H4 (cell line): ENCODE measurements at regions not wholly inside any gene's neighbourhood (a gene's known extent, or its start where the extent isn't known, plus 50 kb on each side); places are given as distances from the start of the nearest gene placed in this dataset.
"Not testable (repeated sequence)": the region's sequence is repeated elsewhere in the genome, so short reads cannot be mapped to it uniquely, and the experiment has no call there.

ENCODE experiments used
- DNase-seq: peaks from one replicate; pipeline ENCODE4 v3.0.0-alpha.2; 2015; ENCODE audit warnings: low spot score

DNA sequence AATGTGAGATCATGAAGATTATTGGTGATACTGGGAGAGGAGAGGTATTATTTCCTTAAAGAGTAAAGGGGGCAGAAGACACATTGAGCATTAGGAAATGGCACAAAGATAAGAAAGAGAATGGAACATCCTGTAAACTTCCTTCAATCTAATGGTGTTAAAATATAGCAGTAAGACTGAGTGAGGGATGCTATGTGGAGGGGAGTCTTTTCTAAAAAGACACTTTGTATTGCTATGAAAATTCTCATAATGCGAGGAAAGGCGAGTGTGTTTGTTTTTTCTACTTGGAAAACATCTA is 405.2 kb downstream of the ARL4A start:
- no peak for DNase-seq

GRCh38 chr7:13093160-13093559 is 405.7 kb downstream of the ARL4A start:
- no peak for DNase-seq

- DNase-seq = no peak
These were observed 410.1 kb downstream of the ARL4A start for GRCh38 chr7:13097499-13097898.

DNA sequence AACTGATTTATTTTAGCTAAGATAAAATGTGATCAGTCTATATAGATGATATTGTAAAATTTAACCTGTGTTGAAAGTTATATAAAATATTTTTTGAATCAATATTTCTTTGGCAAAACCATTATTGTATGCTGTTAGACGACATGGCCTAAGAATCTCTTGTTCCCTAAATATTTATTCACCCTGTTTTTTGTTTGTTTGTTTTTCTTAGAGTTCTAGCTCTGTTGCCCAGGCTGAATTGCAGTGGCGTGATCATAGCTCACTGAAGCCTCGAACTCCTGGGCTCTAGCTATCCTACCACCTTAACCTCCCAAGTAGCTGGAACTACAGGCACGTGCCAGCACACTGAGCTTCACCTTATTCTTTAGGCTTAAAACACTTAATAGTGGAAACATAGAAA is 410.7 kb downstream of the ARL4A start:
- DNase-seq = no peak

GRCh38 chr7:13099154-13099795 is 411.8 kb downstream of the ARL4A start:
- peak; percentile 50 for DNase-seq

GRCh38 chr7:13104128-13104527 is 416.7 kb downstream of the ARL4A start:
- peak; percentile 31 for DNase-seq

GRCh38 chr7:13105209-13105608 is 417.8 kb downstream of the ARL4A start:
- DNase-seq = no peak

DNA sequence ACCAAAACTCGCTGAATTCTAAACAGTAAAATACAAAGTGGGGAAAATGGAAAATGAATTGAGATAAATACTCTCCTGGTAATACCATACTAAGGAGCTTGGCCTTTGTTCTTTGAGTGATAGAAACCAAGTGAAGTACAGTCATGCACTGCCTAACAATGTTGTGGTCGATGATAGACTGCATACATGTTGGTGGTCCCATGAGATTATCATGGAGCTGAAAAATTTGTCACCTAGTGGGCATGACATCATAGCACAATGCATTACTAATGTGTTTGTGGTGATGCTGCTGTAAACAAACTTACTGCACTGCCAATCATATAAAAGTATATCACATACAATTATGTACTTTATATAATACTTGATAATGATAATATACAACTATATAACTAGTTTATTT is 419.1 kb downstream of the ARL4A start:
- DNase-seq = no peak

- no peak for DNase-seq
These were observed 419.9 kb downstream of the ARL4A start for GRCh38 chr7:13107291-13107690.

DNA sequence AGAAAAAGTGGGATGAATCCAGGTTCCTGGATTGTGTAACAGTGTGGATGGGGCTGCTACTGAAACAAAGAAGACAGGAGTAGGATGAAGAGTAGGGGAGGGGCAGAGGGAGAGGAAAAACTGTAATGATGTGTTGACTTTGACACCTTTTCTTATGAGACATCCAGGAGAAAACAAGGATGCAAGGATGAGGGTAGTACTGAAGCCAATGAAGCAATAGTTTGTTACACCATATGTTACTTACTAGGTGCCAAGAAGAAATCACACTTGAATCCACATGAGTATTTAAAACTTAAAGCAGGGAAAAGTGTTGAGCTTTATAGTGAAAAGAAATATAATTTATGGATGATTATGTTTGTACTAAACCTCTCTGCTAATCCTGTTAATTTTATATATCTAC is 420.6 kb downstream of the ARL4A start:
- no peak for DNase-seq

DNA sequence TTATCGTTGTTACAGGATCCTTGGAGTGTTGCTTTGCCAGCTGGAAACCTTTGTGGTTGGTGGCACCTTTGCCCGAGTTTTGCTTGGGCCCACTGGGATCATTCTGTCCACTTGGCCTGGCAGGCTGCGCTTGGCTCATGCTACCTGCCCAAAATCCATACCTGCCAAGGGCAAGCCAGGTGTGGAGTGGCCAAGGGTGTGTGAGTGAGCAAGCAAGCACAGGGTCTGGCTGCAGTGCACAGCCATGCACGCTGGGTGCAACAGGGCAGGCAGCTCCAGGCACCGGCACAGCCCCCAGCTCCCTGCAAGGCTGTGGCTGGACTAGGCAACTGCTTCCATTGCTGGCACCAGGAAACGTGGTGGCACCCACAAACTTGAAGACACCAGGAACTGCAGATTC is 421.8 kb downstream of the ARL4A start:
- no peak for DNase-seq

GRCh38 chr7:13110107-13110506 is 422.7 kb downstream of the ARL4A start:
- no peak for DNase-seq

GRCh38 chr7:13111230-13111629 is 423.8 kb downstream of the ARL4A start:
- no peak for DNase-seq

DNA sequence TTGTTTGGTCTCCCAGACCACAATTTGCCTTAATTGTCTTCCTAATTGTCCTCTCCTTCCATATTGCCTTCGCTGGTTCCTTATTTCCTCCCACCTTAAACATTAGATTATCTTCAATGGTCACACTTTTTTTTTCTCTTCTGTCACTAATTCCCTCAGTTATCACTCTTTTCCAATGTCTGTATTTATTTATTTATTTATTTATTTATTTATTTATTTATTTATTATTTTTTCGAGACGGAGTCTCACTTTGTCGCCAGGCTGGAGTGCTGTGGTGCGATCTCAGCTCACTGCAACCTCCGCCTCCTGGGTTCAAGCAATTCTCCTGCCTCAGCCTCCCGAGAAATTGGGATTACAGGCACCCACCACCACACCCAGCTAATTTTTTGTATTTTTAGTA is 426.8 kb downstream of the ARL4A start:
- DNase-seq = not testable (repeated sequence)

DNA sequence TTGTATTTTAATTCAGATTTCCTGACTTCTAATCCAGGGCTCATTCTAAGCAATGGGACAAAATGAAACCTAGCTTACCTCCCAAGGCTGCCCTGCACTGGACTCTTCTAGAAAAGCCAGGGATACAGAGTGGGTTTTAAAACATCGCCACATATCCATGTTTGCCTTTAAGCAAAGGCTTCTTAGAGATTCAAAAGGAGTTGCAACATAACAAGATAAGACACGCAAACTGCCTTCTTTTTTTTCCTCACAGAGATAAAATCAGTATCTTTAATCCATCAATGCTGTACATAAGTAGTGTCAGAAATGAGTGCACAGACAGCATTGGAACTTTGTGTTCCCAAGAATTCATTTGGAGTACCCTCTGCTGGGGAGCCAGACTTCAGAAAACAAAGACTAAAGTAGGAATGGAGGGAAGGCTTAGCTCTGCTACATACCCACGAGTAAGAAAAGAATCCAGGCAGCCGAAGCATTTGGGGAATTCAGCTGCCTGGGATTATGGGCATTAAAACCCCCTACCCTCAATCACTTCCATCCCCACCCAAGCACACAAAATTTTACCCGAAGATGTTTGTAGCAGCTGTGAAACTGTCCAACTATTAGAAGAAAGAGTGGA is 427.8 kb downstream of the ARL4A start:
- DNase-seq = peak; percentile 46

DNA sequence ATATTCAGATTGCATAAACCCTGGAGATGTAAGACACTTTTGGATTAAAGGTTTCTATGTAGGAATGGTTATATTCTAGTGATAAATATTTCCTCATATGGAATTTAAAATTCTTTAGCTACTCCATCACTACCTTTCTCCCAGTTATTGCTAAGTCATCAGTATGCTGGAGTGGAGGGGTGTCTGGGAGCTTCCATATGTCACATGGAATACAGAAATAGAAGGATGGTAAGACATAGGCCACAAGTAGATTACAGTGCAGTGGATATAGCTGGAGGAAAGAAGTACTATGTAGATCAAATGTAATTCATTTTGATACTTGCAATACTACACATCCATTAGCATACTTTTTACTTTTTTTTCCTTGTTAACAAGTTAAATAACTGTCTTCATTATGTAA is 428.4 kb downstream of the ARL4A start:
- no peak for DNase-seq

DNA sequence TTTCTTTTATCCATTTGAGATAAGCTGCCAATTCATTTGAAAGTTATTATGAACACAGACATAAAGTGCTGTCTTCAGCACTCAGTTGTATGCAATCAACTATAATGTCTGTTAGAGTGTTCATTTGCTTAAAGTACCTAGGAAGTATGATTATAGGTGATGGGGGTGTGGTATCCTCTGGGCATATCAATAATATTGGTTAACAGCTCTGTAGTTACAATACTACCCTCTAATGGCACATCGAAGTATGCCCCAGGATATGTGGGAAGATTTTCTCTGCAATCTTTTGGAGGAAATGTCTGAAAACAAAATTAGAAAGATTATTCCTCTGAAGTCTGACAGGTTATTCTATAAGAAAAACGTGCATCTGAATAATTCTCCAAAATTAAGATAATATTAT is 429.7 kb downstream of the ARL4A start:
- DNase-seq = peak; percentile 47

- no peak for DNase-seq
These were observed 430.2 kb downstream of the ARL4A start for GRCh38 chr7:13117592-13117991.

- not testable (repeated sequence) for DNase-seq
These were observed 437.2 kb downstream of the ARL4A start for GRCh38 chr7:13124629-13125028.

DNA sequence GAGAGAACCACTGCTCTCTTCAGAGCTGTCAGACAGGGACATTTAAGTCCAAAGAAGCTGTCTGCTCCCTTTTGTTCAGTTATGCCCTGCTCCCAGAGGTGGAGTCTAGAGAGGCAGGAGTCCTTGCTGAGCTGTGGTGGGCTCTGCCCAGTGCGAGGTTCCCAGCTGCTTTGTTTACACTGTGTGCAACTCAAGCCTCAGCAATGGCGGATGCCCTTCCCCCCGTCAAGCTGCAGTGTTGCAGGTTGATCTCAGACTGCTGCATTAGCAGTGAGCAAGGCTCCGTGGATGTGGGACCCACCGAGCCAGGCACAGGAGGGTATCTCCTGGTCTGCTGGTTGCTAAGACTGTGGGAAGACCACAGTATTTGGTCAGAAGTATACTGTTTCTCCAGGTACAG is 438.9 kb downstream of the ARL4A start:
- DNase-seq = no peak

DNA sequence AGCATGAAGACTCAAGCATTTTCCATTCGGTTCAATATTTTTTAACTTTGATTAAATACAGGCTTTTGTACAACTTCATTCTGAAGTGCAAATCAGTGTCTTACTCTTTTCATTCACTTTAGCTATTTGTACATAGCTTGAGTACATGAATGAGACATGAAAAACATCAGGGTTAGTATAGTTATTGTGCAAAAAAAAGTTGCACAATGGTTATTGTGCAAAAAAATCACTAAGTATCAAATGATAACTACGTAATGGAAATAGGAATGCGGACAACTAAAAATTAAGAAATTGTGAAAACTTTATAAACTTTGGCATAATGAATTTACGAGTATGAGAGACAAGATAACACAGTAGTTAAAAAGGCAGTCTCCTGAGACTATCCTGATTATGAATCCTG is 442.9 kb downstream of the ARL4A start:
- DNase-seq = no peak

GRCh38 chr7:13130906-13131305 is 443.5 kb downstream of the ARL4A start:
- not testable (repeated sequence) for DNase-seq

DNA sequence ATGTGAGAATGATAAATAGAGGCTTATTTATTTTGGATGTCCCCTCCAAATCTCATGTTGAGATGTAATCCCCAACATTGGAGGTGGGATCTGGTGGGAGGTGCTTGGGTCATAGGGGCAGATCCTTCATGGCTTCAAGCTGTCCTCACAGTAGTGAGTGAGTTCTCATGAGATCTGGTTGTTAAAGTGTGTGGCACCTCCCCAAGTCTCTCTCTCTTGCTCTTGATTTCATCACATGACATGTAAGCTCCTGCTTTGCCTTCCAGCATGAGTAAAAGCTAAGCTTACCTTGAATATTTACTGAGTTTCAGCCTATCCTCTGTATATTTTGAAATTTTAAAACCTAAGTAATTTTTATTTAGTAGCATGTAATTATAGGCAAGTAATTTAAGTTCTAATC is 444.9 kb downstream of the ARL4A start:
- DNase-seq = no peak

DNA sequence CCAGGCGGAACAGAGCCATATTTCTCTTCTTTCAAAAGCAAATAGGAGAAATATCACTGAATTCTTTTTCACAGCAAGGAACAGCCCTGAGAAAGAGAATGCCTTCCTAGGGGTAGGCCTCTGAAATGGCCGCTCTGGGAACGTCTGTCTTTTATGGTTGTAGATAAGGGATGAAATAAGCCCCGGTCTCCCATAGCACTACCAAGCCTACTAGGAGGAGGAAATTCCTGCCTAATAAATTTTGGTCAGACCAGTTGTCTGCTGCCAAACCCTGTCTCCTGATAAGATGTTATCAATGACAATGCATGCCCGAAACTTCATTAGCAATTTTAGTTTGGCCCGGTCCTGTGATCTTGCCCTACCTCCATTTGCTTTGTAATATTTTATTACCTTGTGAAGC is 448.9 kb downstream of the ARL4A start:
- DNase-seq = not testable (repeated sequence)
